Esophagus muscularis mucosa (tissue), 4 donors: ENCODE measurements at regions not wholly inside any gene's neighbourhood (a gene's known extent, or its start where the extent isn't known, plus 50 kb on each side); places are given as distances from the start of the nearest gene placed in this dataset.

Experiments used
- DNase-seq: peaks from one replicate; pipeline ENCODE4 v3.0.0-alpha.2; 2017; ENCODE audit errors: extremely low spot score
- H3K27ac ChIP-seq, 4 donors: fragments of 200-600 bp; sonication (generic); replicated peaks in 1 of 4; 1 replicate in 3 of 4; 2 replicates in 1 of 4; pipeline ENCODE4 v1.5.1; 2016 to 2019; ENCODE audit warnings: mild to moderate bottlenecking in 1 of 4
- H3K27me3 ChIP-seq, 4 donors: fragments of 200-600 bp; sonication (generic); one replicate each; pipeline versions ENCODE4 v1.5.1 to v1.6.0; 2016 to 2019
- H3K36me3 ChIP-seq, 4 donors: fragments of 200-600 bp; sonication (generic); one replicate each; pipeline ENCODE4 v1.5.1; 2016 to 2019
- H3K4me1 ChIP-seq, 4 donors: fragments of 200-600 bp; sonication (generic); one replicate each; pipeline ENCODE4 v1.5.1; 2016 to 2019
- H3K4me3 ChIP-seq, 4 donors: fragments of 200-600 bp; sonication (generic); 1 replicate in 2 of 4; 2 replicates in 2 of 4; pipeline ENCODE4 v1.5.1; 2016 to 2019; ENCODE audit warnings: mild to moderate bottlenecking in 4 of 4, moderate library complexity in 1 of 4
- H3K9me3 ChIP-seq, 4 donors: fragments of 200-600 bp; sonication (generic); 1 replicate in 3 of 4; 2 replicates in 1 of 4; pipeline ENCODE4 v1.5.1; 2016 to 2019
- CTCF ChIP-seq, 3 experiments: fragments of 200-600 bp in 2 of 3; fragments of 450-650 bp in 1 of 3; sonication (generic) in 2 of 3; IDR thresholded peaks; one replicate each; pipeline ENCODE4 v1.5.1; 2017 to 2019; ENCODE audit warnings: antibody characterized with exemption in 3 of 3, mild to moderate bottlenecking in 2 of 3, moderate library complexity in 1 of 3
- EP300 ChIP-seq: sonication (generic); formaldehyde crosslinking; IDR thresholded peaks from one replicate; pipeline ENCODE4 v1.6.1; 2017; ENCODE audit warnings: antibody characterized with exemption
- POLR2A ChIP-seq: fragments of 450-650 bp; IDR thresholded peaks from one replicate; pipeline ENCODE4 v1.6.1; 2017; ENCODE audit warnings: antibody characterized with exemption, moderate library complexity, mild to moderate bottlenecking, low read depth
- POLR2AphosphoS5 ChIP-seq, 2 donors: sonication (generic); formaldehyde crosslinking; IDR thresholded peaks; one replicate each; pipeline ENCODE4 v1.6.1; 2017; ENCODE audit warnings: antibody characterized with exemption in 2 of 2
- WGBS: methylation state at CpG from one replicate; pipeline ENCODE4 v1.1.5; 2018; 5-methylcytosine and 5-hydroxymethylcytosine counted together
- intact Hi-C: fragments of 100-400 bp; cut with DNase I; formaldehyde crosslinking; loops from one replicate; pipeline ENCODE4 v1.15.1; 2023

GRCh38 chr11:112626731-112627130 is 334.5 kb upstream of the NCAM1 start:
- Histone ChIP-seq H3K36me3 (no peaks in the 10 kb centered on the region), H3K9me3 (no peaks in the 10 kb centered on the region), H3K27ac (no peak overlapping the region), H3K4me3 (no peak overlapping the region), H3K4me1 (no peaks in the 10 kb centered on the region), H3K27me3 (no peaks in the 10 kb centered on the region)
- intact Hi-C loops, result no loop called here
- no peak for DNase-seq
- WGBS, result 94% methylated on average over 1 of the region's 1 CpG
- TF ChIP-seq EP300 (no peak), POLR2A (no peak), CTCF (IDR thresholded peaks at IDR 0.05) (no peak), POLR2AphosphoS5 (IDR thresholded peaks at IDR 0.05) (no peak)

- H3K9me3 ChIP-seq, result no peaks in the 10 kb centered on the region
- no peaks in the 10 kb centered on the region for H3K27me3 ChIP-seq
- H3K36me3 ChIP-seq, result no peaks in the 10 kb centered on the region
- no peak for TF ChIP-seq CTCF (IDR thresholded peaks at IDR 0.05)
- TF ChIP-seq POLR2A, result no peak
- no peak for TF ChIP-seq EP300
- TF ChIP-seq POLR2AphosphoS5 (IDR thresholded peaks at IDR 0.05), result no peak
- DNase-seq, result no peak
- no peaks in the 10 kb centered on the region for H3K4me1 ChIP-seq
- WGBS, result 85% methylated on average over 2 of the region's 2 CpGs
- no peak overlapping the region for H3K4me3 ChIP-seq
- intact Hi-C loops, result no loop called here
- H3K27ac ChIP-seq, result no peak overlapping the region
Measured at GRCh38 chr11:112627588-112628045, 333.6 kb upstream of the NCAM1 start.

DNA sequence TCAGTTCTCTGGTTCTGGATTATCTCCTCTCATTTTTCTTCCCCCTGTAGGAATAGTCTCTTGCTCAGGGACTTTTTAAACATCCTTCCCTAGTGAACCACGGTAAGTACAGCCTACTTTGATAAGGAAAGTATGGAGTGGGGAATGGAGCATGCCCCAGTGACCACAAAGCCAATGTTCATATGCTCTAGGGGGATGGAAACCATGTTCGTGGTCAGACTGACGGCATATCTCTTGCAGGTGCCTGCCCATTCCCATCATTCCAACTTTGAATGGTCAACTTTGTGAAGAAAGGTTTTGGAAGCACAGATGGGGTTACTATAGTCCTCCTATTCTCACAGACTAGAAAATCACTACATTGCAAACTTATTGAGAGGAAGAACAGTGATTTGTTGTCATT is 332.5 kb upstream of the NCAM1 start:
- TF ChIP-seq EP300 (no peak), CTCF (IDR thresholded peaks at IDR 0.05) (no peak), POLR2AphosphoS5 (IDR thresholded peaks at IDR 0.05) (no peak), POLR2A (no peak)
- no peak overlapping the region for H3K4me3 ChIP-seq
- H3K9me3 ChIP-seq, result no peaks in the 10 kb centered on the region
- no peaks in the 10 kb centered on the region for H3K36me3 ChIP-seq
- no peaks in the 10 kb centered on the region for H3K27me3 ChIP-seq
- DNase-seq, result peak; percentile 24
- 81% methylated on average over 3 of the region's 3 CpGs for WGBS
- intact Hi-C loops, result no loop called here
- H3K4me1 ChIP-seq, result no peaks in the 10 kb centered on the region
- H3K27ac ChIP-seq, result no peak overlapping the region

DNA sequence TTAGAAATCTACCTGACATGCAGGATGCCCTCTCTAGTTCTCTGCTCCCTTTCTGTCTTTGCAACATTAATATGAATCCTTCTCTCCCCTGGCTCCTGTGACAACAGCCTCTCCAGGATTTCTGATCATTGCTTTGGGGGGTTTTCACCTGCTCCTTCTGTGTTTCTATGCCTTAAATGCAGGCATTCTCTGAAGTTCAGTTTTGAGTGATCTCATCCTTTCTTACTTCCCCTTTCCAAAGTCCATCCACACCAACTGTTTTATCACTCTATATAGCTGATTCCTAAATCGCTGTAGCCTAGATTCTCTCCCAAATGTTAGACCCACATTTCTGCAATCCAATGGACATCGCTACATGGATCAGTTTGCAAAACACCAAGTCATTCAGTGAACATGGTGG is 330.7 kb upstream of the NCAM1 start:
- Histone ChIP-seq H3K4me1 (peaks cover 0 to 11% (median 0%) of the 10 kb centered on the region in 4 donors), H3K27me3 (no peaks in the 10 kb centered on the region), H3K27ac (no peak overlapping the region), H3K4me3 (no peak overlapping the region), H3K9me3 (no peaks in the 10 kb centered on the region), H3K36me3 (no peaks in the 10 kb centered on the region)
- intact Hi-C loops, result no loop called here
- TF ChIP-seq EP300 (no peak), CTCF (IDR thresholded peaks at IDR 0.05) (no peak), POLR2AphosphoS5 (IDR thresholded peaks at IDR 0.05) (no peak), POLR2A (no peak)
- no peak for DNase-seq
- 88% methylated on average over 2 of the region's 2 CpGs for WGBS

DNA sequence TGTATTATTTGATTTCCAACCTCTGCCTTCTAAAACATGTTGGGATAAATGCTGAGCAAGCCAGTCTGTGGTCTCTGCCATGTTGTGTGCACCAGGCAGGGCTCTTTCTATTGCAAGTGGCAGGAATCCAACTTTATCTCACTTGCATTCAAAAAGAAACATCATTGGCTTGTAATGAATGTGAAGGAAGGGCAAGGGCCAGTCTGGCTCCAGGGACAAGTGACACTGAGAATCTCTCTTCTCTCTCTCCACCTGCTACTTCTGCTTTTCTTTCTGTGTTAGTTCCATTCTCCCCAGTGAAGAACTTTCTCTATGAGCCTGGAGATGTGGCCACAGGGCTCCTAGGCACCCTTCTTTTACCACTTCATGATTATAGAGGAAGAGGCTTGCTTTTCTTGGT is 329.9 kb upstream of the NCAM1 start:
- intact Hi-C loops, result no loop called here
- no peaks in the 10 kb centered on the region for H3K36me3 ChIP-seq
- no peak for TF ChIP-seq CTCF (IDR thresholded peaks at IDR 0.05)
- no peak for TF ChIP-seq EP300
- TF ChIP-seq POLR2A, result no peak
- no peak for TF ChIP-seq POLR2AphosphoS5 (IDR thresholded peaks at IDR 0.05)
- no peak overlapping the region for H3K27ac ChIP-seq
- H3K9me3 ChIP-seq, result no peaks in the 10 kb centered on the region
- H3K4me1 ChIP-seq, result peaks cover 0 to 12% (median 0%) of the 10 kb centered on the region in 4 donors
- no peaks in the 10 kb centered on the region for H3K27me3 ChIP-seq
- DNase-seq, result no peak
- H3K4me3 ChIP-seq, result no peak overlapping the region
